Hypothalamus (tissue), 51 donors: ENCODE measurements at regions not wholly inside any gene's neighbourhood (a gene's known extent, or its start where the extent isn't known, plus 50 kb on each side); places are given as distances from the start of the nearest gene placed in this dataset.

Source experiments
- DNase-seq, 51 donors: peaks; one replicate each; lab custom pipeline; 2025; lab: John Stamatoyannopoulos, UW

- DNase-seq = no peak
These were observed 122.7 kb downstream of the PSMG1 start for GRCh38 chr21:39060485-39061083.

- DNase-seq = no peak
These were observed 126.1 kb downstream of the PSMG1 start for GRCh38 chr21:39057121-39057520.

GRCh38 chr21:39056636-39057035 lies 126.6 kb downstream of the PSMG1 start:
- no peak for DNase-seq

GRCh38 chr21:39055167-39055767 lies 128.0 kb downstream of the PSMG1 start:
- DNase-seq = no peak

GRCh38 chr21:39054066-39054465 lies 129.2 kb downstream of the PSMG1 start:
- DNase-seq = no peak

- DNase-seq = no peak
These were observed 130.1 kb downstream of the PSMG1 start for GRCh38 chr21:39053126-39053525.

GRCh38 chr21:39052718-39053117 lies 130.5 kb downstream of the PSMG1 start:
- DNase-seq = no peak

- no peak for DNase-seq
These were observed 131.7 kb downstream of the PSMG1 start for GRCh38 chr21:39051588-39051949.

GRCh38 chr21:39050841-39051587 lies 132.2 kb downstream of the PSMG1 start:
- no peak for DNase-seq

- no peak for DNase-seq
These were observed 134.7 kb downstream of the PSMG1 start for GRCh38 chr21:39048574-39048973.

GRCh38 chr21:39048064-39048463 lies 135.2 kb downstream of the PSMG1 start:
- DNase-seq = peak in 1 of 51 donors; percentile 9

GRCh38 chr21:39047046-39047445 lies 136.2 kb downstream of the PSMG1 start:
- no peak for DNase-seq

- no peak for DNase-seq
These were observed 136.9 kb downstream of the PSMG1 start for GRCh38 chr21:39046236-39046916.

- no peak for DNase-seq
These were observed 141.4 kb downstream of the PSMG1 start for GRCh38 chr21:39041816-39042215.

GRCh38 chr21:39040494-39041110 lies 142.6 kb downstream of the PSMG1 start:
- DNase-seq = no peak

- no peak for DNase-seq
These were observed 145.3 kb downstream of the PSMG1 start for GRCh38 chr21:39037807-39038405.

GRCh38 chr21:39036581-39036980 lies 146.7 kb downstream of the PSMG1 start:
- no peak for DNase-seq

- no peak for DNase-seq
These were observed 148.4 kb downstream of the PSMG1 start for GRCh38 chr21:39034590-39035536.

GRCh38 chr21:39033878-39034589 lies 149.2 kb downstream of the PSMG1 start:
- no peak for DNase-seq
